Effector memory CD4-positive, alpha-beta T cell (primary cell): ENCODE measurements at regions not wholly inside any gene's neighbourhood (a gene's known extent, or its start where the extent isn't known, plus 50 kb on each side); places are given as distances from the start of the nearest gene placed in this dataset.

Experiments
- DNase-seq, 3 donors: peaks; one replicate each; pipeline ENCODE4 v3.0.0-alpha.2; 2020
- H3K27ac ChIP-seq: 2 replicates; pipeline ENCODE4 v1.7.0; 2013; ENCODE audit warnings: mild to moderate bottlenecking, low read length, moderate library complexity; ENCODE audit not compliant: insufficient read depth, poor library complexity, severe bottlenecking
- H3K27me3 ChIP-seq: replicated peaks from 2 replicates; pipeline ENCODE4 v1.7.0; 2013; ENCODE audit warnings: mild to moderate bottlenecking, low read length; ENCODE audit not compliant: insufficient read depth, control insufficient read depth, poor library complexity, severe bottlenecking
- H3K36me3 ChIP-seq: 2 replicates; pipeline ENCODE4 v1.7.0; 2013; ENCODE audit warnings: mild to moderate bottlenecking, low read length, moderate library complexity; ENCODE audit not compliant: control insufficient read depth, insufficient read depth
- H3K4me1 ChIP-seq: 2 replicates; pipeline ENCODE4 v1.7.0; 2013; ENCODE audit warnings: low read length, mild to moderate bottlenecking; ENCODE audit not compliant: control insufficient read depth, insufficient read depth, poor library complexity, severe bottlenecking
- H3K4me3 ChIP-seq: 2 replicates; pipeline ENCODE4 v1.7.0; 2013; ENCODE audit warnings: low read length, low read depth, mild to moderate bottlenecking; ENCODE audit not compliant: insufficient read depth, poor library complexity, severe bottlenecking
- H3K9me3 ChIP-seq: 2 replicates; pipeline ENCODE4 v1.7.0; 2013; ENCODE audit warnings: mild to moderate bottlenecking, low read length, moderate library complexity; ENCODE audit not compliant: control insufficient read depth

DNA sequence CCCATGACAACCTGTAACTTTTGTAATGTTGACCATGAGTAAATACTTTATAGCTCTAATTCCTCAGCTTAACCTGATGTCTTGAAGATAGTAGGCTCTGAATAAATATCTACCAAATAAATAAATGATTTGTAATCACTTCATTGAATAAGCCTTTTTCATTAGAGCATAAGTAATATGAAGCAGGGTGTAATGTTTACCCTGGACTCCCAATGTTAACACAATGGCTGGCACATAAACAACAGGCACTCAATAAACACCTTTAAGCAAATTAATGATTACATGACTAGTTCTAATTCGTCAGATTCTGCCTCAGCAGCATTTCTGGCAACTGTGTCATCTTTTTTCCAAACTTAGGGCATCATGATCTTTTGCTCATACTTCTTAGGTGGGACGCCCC is 396.3 kb downstream of the LIG4 start:
- Histone ChIP-seq H3K4me3 (no peak overlapping the region), H3K9me3 (no peaks in the 10 kb centered on the region), H3K4me1 (no peaks in the 10 kb centered on the region), H3K36me3 (no peaks in the 10 kb centered on the region), H3K27me3 (no peaks in the 10 kb centered on the region), H3K27ac (no peak overlapping the region)
- DNase-seq, result no peak

DNA sequence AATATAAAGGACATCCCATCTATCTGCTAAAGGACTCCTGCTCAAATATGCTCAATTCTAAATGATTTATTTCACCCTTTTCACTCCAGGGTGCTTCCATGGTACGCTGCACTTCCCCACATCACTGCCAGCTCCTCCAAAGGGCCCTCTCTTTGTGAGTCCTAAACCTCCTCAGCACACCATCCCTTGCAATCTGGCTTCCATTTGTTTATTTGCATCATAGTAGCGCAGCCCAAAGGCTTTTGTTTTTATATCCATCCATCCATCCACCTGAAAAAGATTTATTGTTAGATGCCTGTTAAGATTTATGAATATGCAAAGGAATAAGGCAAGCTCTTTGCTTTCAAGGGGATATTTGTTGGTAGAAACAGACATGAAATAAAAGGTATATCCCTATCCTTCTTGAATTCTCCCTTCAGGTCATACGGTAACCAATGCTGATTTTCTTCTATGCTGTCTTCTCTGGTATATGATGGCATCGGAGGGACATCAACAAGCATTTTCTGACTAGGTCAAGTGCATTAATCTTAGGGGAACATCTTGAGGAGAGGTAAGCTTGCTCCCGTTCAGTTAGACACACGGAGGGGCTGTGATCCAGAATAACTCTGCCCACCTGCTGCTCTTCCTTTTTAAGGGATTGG is 397.6 kb downstream of the LIG4 start:
- no peaks in the 10 kb centered on the region for H3K4me1 ChIP-seq
- no peaks in the 10 kb centered on the region for H3K27me3 ChIP-seq
- H3K36me3 ChIP-seq, result no peaks in the 10 kb centered on the region
- no peaks in the 10 kb centered on the region for H3K9me3 ChIP-seq
- no peak overlapping the region for H3K4me3 ChIP-seq
- no peak overlapping the region for H3K27ac ChIP-seq
- no peak for DNase-seq

DNA sequence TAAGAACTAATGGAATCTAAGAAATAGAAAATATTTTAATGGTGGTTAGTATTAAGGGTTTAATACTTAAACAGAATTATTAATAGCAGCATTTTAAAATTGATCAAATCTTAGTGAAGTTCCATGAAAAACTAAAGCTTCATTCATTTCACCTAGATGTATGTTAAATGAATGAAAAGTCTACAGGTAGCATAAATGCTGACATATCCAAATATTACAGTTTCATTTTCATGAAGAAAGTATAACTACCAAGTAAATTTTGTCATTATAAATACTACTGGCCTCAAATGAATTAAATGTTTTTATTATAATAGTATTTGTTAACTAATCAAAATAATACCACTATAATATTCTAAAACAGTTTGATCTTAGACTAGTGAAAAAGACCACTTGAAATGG is 403.3 kb downstream of the LIG4 start:
- Histone ChIP-seq H3K4me3 (no peak overlapping the region), H3K9me3 (no peaks in the 10 kb centered on the region), H3K27ac (no peak overlapping the region), H3K27me3 (no peaks in the 10 kb centered on the region), H3K4me1 (no peaks in the 10 kb centered on the region), H3K36me3 (no peaks in the 10 kb centered on the region)
- DNase-seq, result no peak

DNA sequence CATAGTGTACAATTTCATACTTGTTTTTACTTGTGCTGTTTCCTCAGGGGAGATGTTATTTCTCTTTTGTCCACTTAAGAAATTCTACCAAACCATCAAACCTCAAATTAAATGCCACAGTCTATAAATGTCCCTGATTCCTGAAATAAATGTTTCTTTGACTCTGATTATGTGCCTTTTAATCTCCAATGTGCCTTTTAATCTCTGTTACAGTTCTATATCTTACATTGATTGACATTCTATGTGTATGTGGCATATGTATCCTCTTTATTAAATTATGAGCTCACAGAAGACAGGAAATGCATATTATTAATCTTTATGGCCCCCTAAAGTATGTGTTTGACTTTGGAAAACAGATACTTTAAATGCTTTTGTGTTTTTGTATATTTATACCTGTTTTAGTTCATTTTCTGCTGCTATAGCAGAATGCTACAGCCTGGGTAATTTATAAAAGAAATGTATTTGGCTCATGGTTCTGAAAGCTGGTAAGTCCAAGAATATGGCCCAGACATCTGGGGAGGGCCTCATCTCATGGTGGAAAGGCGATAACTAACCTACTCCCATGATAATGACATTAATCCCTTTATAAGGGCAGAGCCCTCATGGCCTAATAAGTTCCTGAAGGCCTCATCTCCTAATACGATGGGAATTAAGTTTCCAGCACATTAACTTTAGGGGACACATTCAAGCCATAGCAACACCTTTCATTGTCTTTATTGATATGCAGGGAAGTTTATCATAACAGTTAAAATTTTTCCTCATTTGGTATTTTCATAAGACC is 403.9 kb downstream of the LIG4 start:
- no peak for DNase-seq
- no peaks in the 10 kb centered on the region for H3K4me1 ChIP-seq
- no peaks in the 10 kb centered on the region for H3K9me3 ChIP-seq
- H3K27me3 ChIP-seq, result no peaks in the 10 kb centered on the region
- no peak overlapping the region for H3K4me3 ChIP-seq
- no peaks in the 10 kb centered on the region for H3K36me3 ChIP-seq
- H3K27ac ChIP-seq, result no peak overlapping the region

DNA sequence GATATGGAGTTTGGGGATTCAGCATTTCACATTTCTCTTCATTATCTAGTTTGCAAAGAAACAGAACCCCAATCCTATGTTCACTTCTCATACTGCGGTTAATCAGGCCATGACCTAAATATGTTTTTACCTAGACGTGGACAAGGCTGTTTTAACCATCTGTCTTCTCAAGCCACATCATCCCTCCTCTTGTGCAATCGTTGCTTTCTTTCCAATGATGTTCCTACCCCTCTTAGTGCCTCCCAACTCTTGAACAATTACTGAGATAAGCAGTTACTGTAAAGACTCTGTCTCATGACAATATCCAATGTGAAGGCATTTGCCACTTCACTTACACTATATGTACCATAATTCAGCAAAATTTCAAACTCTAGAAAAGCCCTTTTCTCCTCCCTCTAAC is 406.2 kb downstream of the LIG4 start:
- H3K27me3 ChIP-seq, result no peaks in the 10 kb centered on the region
- no peak for DNase-seq
- no peaks in the 10 kb centered on the region for H3K4me1 ChIP-seq

DNA sequence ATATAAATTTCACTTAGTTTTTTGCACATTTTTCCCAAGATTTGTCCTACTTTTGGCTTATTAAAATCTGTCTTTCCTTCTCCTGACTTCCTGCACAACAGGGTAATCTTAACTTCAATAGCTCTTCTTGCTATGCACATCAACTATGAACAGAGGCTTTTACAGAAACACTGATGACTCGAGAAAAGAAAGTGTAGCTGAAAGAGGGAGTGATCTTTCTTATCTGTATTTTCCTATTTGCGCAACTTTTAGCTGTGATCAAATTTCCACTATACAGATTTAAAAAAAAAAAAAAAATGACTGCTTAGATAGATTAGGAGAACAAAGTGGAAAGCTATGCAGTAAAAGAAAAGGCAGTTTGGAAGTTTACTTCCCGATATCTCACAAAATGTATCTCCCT is 406.9 kb downstream of the LIG4 start:
- Histone ChIP-seq H3K36me3 (no peaks in the 10 kb centered on the region), H3K9me3 (no peaks in the 10 kb centered on the region), H3K27me3 (no peaks in the 10 kb centered on the region), H3K4me3 (no peak overlapping the region), H3K4me1 (no peaks in the 10 kb centered on the region), H3K27ac (no peak overlapping the region)
- DNase-seq, result no peak

More for the DNA sequence above, 406.2 kb downstream of the LIG4 start:
- Histone ChIP-seq H3K27ac (no peak overlapping the region), H3K9me3 (no peaks in the 10 kb centered on the region), H3K4me3 (no peak overlapping the region), H3K36me3 (no peaks in the 10 kb centered on the region)

DNA sequence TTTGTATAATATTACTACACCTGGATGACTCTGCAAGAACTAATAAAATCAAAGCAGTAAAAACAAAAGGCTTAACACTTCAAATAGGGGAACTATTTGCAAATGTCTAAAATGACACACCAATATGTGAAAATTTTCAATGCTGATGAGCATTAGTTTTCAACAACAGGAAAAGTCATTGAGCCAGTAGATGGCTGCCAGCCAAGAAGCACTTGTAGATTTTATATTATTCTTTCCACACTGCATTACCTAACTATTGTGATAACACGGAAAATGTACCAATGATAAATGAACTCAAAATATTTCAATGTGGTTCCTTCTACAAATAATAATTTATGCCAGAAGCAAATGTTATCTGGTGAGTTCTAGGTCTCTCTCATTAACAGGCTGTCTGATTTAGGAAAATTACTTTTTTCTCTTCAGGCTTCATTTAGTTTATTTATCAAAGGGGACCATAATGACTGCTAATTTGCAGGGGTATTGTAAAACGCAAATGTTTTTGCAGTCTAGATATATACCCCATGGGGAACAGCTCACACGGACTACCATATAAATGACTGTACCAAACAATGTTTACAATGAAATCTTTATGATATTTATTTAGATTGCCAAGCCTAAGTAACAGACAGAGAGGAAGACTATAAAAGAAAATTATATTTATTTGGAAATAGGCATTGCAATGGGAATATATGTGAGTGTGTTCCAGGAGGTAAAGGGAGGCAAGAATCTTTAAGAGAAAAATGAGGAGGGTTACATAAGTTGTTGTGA is 407.8 kb downstream of the LIG4 start:
- Histone ChIP-seq H3K4me3 (no peak overlapping the region), H3K36me3 (no peaks in the 10 kb centered on the region), H3K27me3 (no peaks in the 10 kb centered on the region), H3K9me3 (no peaks in the 10 kb centered on the region), H3K4me1 (no peaks in the 10 kb centered on the region), H3K27ac (no peak overlapping the region)
- no peak for DNase-seq

DNA sequence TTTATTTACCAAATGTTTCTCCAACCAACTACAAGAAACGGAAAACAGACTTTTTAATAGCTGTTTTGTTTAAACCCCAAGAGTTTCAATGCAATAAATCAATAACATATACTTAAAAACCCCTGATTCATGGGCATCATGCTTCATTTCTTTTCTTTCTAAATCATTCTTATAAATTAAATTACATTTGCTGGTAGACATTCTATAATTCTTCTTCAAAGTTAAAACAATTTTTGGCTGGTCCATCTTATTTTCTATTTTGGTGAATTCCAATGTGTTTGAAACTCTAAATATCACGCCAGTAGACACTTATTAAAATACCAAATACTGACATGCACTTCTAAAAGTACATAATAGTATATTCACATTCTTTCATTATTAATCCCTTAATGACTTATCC is 408.6 kb downstream of the LIG4 start:
- no peaks in the 10 kb centered on the region for H3K36me3 ChIP-seq
- no peaks in the 10 kb centered on the region for H3K9me3 ChIP-seq
- no peak overlapping the region for H3K4me3 ChIP-seq
- H3K27ac ChIP-seq, result no peak overlapping the region
- no peaks in the 10 kb centered on the region for H3K27me3 ChIP-seq
- no peaks in the 10 kb centered on the region for H3K4me1 ChIP-seq
- no peak for DNase-seq

DNA sequence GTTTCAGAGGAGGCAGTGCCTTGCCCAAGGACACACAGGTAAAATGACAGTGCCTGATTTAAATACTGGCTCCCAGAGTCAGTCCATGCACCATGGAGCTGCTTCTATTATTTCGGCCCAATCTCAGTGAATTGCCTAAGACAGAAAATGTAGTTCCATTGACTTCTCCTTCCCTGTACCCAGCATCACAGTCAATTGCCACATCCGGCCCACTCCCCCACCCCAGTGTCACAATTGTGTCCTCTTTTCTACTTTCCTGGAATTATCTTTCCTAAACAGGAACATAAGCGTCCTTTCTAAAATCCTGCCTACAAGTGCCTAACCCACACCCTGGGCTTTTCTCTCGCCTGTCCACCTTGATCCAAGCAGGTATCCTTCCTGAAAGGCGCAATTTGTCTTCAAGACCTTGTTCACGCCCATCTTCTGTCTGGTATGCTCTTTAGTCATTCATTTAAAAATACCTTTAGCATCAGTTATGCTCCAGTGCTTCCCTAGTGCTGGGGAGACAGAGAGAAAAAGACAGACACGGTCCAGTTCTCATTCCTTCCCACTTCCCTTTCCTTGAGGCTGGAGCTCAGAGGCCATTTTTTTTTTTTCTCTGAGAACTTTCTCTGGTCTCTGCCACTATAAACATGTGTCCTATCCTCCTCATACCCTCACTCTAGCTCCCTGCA is 411.4 kb downstream of the LIG4 start:
- H3K27me3 ChIP-seq, result no peaks in the 10 kb centered on the region
- H3K4me3 ChIP-seq, result no peak overlapping the region
- no peak for DNase-seq
- no peaks in the 10 kb centered on the region for H3K36me3 ChIP-seq
- H3K9me3 ChIP-seq, result no peaks in the 10 kb centered on the region
- H3K4me1 ChIP-seq, result no peaks in the 10 kb centered on the region
- H3K27ac ChIP-seq, result no peak overlapping the region
